AML-193 (cell line): ENCODE measurements at regions not wholly inside any gene's neighbourhood (a gene's known extent, or its start where the extent isn't known, plus 50 kb on each side); places are given as distances from the start of the nearest gene placed in this dataset.

Experiments used
- DNase-seq, 2 experiments: peaks; one replicate each; lab custom pipeline; 2025; lab: John Stamatoyannopoulos, UW

DNA sequence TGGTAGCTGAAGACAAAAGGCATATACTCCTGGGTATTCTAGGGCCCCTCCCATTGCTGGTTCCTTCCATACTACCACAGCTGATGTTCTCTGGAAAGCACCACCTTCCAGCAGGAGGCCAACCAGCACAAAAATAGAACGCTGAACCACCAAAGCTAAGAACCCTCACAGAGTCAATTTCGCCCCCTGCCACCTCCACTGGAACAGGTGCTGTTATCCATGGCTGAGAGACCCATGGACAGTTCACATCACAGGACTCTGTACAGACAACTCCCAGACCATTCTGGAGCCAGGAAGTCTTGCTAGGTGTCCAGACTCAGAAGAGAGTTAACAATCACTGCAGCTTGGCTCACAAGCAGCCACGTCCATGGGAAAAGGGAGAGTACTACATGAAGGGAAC, 1851.5 kb upstream of the NUDT12 start:
- no peak for DNase-seq

DNA sequence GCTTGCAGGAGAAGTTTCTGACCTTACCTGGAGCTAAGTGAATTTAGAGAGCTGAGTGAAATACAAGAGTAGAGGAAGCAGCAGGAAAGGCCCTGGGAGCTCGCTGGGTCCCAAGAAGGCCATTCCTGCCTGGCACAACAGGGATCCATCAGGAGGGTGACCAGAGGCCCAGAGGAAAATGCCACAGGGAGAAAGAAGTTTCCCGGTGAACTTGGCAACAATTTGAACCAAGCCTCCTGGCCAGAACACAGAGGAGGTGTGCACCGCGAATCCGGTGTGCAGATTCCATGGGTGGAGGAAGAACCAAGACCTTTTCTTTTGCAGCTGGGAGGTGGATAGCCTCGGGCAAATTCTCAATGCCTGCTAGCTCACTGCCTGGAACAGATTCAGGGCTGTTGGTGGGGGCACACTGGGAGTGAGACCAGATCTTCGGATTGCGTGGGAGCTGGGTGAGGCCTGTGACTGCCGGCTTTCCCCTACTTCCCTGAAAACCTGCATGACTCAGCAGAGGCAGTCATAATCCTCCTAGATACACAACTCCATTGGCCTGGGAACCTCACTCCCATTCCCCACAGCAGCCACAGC, 1850.9 kb upstream of the NUDT12 start:
- DNase-seq: no peak

DNA sequence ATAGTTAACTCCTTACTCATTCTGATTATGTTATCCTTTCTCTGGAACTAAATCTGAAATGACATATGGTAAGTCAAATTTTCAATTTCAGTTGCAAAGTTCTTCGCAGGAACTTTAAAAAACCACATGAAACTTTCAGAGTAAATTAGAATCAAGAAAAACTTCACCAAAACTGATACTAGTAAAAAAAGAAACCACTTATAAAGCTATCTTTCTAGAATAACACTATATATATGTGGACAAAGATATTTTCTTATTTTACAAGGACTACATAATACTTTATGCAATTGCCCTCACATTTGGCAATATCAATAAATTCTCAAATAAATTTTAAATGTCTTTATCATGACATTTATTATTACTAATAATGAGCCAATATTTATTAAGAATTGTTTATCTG, 1847.1 kb upstream of the NUDT12 start:
- no peak for DNase-seq

DNA sequence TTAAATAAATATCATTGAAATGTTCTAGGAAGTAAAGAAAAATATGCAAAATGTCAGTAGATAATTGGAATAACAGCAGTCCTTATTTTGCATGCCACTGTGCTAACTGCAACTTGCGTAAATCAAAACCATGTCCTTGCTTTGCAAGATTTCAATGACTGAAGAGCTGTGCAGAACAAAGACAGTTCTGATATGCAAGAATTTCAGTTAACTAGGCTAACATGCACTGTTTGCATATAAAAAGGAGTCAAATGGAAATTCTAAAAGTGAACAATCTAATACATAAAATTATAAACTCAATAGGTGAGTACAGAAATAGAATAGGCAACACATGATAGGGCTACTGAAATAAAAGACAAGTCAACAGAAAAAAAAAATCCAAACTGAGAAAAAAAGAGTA, 1844.6 kb upstream of the NUDT12 start:
- DNase-seq: no peak

DNA sequence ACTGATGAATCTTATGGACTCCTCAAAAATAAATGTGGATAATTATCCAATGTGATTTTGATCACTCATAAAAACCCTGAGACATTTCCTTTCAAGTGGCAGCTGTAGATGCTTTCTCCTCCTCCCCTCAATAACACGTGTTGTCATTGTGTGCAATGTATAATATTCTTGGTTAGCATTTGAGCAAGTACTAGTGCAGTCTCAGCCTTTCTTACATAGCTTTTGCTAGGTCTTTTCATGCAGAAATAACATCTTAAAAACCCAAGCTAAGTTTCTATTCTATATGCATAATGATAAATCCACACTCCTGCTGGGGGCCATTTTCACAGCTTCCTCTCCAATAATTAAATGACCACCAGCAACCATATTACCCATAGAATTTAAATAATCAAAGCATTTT, 1835.2 kb upstream of the NUDT12 start:
- no peak for DNase-seq

DNA sequence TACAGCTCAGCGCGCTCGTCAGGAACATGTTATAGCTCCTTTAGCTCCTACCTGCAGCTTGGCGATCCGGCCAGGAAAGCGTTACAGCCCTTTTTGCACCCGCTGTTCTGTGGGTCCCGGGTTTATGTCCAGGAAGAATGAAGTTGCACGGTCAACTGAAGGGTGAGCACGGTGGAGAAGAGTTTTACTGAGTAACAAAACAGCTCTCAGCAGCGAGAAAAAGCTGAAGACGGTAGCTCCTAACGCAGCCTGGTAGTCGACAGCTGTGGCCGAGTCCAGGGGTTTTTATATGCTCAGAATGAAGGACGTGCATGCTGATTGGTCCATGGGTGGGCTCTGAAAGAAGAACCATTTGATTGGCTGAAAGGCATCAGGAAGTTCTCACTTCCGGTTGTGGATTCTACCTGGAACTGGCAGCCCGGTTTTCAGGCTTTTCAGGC, 1830.1 kb upstream of the NUDT12 start:
- no peak for DNase-seq

DNA sequence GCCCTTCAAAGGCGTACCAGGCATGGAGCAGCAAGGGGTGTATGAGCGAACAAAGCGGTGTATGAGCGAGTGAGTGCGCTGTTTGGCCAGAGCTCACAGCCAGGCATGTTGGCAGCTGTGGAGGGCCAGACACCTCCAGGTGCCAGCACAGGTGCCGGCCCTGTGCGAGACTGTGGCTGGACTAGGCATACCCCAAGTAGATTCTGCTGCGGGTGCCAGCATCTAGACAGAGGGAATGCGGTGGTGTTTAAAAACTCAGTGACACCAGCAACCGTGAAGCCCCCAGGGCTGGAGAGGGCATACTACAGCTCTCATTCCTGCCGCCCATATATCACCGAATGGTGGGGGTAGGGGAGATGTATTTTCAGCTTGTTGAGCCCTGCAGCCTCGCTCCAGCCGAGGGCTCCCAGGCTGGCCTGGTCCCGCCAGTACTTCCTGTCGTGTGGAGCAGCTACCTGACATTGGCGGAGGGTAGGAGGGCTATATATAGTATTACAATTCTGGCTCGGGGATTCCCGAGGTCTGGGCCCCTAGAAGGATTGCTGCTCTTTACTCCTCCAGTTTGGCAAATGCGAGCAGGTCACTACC, 1829.6 kb upstream of the NUDT12 start:
- DNase-seq: no peak

DNA sequence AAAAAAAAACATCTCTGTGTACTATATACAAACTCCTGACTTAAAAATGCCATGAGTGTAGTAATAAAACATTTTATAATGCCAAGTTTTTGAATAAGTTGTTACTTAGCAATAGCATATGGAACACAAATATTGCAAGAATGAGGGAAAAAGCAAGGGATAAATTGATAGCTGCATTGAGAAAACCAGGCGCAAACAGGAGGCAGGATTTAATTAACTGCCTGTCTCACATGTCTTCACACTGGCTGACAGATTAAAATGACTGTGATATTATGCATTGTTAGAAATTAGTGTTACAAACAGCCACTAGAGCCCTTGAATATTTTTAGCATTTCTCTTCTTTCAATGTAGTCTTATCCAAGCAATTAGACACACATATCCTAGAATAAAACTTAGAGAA, 1817.5 kb upstream of the NUDT12 start:
- DNase-seq: no peak

DNA sequence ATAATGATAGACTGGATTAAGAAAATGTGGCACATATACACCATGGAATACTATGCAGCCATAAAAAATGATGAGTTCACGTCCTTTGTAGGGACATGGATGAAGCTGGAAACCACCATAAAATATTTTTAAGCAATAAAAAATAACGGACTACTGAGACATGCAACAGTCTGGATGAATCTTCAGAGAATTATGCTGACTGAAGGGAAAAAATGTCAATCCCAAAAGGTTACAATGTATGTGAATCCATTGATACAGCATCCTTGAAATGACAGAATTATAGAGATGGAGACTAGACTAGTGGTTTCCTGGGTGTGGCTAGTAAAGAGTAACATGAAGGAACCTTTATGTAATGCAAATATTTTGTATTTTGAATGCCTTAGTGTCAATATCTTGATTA, 1808.6 kb upstream of the NUDT12 start:
- DNase-seq: no peak

DNA sequence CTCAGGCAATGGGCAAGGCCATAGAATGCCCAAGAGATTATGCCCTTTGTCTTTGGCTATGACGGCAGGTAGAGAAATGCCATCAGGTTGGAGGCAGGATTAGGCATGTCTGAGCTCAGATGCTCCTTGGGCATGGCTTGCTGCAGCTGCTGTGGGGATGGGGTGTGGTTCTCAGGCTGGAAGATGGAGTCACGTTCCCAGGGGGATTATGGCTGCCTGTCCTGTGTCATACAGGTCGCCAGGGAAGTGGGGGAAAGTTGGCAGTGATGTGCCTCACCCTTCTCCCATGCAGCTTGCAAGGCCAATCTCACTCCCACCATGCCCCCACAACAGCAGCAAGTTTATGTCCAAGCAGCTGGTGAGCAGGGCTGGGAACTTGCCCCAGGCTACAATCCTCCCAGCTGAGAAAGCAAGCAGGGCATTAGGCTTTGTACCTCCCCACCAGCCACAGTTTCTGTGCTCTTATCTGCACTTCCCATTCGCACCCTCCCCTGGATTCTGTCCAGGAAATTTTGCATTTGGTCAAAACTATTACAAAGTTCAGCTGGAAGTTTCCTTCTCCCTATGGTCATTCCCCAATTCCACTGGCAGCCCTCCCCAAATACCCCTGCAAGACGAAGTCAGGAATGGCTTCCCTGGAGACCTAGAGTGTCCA, 1788.0 kb upstream of the NUDT12 start:
- no peak for DNase-seq

DNA sequence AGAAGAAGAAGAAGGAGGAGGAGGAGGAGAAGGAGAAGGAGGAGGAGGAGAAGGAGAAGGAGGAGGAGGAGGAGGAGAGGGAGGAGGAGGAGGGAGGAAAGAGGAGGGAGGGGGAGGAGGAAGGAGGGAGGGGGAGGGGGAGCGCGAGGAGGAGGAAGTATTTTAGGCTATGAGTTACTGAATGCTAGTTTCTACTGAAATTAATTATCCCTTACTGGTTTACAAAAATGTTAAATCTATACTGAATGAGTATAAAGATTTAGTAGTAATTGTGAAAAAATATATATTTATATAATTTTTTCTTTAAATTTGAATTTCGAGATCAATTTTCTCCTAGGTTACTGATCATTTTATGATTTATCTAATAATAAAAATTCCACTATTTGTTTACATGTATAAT, 1769.0 kb upstream of the NUDT12 start:
- no peak for DNase-seq

DNA sequence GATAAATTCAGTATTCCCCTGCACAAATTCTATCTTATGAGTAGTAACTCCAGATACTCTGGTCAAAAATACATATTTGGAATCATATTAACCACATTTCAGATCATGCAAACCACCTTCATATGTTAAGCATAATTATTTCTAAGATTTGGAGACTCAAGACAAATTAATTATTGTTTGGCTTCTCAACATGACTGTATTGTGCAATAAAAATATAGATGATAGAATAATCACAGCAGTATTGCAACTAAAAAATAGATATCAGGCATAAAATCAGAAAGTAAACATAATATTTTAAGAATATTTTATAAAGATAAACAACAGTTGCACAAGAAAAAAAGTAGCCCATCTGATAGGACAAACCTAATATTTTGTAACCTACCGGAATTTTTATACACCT, 1767.6 kb upstream of the NUDT12 start:
- no peak for DNase-seq

DNA sequence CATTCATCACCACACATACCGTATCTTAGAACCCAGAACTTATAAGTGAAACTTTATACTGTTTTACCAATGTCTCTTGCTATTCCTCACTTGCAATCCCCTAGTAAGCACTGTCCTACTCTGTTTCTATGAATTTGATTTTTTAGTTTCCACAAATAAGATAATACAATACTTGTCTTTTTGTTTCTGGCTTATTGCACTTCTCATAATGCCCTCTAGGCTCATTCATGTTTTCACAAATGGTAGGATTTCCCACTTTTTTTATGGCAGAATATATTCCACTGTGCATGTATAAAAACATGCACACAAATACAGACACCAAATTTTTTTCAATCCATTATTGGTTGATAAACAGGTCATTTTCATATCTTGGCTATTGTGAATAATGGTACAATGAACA, 1742.3 kb upstream of the NUDT12 start:
- DNase-seq: no peak

DNA sequence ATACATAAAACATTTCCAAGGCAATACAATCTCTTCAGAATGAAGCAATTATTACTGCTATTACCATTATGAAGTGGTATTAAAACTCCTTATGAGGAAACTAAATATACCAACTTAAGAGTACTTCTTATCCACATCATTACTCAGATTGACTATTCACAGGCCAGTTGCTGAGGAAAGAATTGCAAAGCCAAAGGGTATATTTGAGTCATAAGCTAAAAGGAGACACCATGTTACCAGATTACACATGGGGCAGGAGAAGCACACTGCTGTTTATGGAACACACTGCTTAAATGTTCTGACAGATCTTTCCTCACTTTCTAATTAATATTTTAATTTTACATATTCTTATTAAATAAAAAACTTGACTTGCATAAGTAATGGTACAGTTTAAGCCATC, 1726.4 kb upstream of the NUDT12 start:
- DNase-seq: no peak

DNA sequence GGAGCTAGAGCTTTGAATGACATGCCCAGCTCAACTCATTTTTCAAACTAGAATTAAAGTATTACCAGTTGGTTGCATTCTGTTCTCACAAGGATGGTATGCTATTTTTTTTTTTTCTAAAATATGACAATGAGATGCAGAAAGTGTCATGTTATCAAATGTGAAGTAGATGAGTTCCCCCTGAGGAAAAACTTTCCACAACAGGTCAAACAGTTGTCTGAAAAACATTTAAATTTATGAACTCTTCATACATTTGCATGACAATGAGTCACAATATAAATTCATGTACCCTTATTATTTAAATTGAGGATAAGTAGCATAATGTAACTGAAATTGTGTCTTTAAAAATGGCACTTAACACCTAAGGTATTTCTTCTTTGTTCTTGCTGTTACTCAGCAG, 1720.5 kb upstream of the NUDT12 start:
- no peak for DNase-seq

DNA sequence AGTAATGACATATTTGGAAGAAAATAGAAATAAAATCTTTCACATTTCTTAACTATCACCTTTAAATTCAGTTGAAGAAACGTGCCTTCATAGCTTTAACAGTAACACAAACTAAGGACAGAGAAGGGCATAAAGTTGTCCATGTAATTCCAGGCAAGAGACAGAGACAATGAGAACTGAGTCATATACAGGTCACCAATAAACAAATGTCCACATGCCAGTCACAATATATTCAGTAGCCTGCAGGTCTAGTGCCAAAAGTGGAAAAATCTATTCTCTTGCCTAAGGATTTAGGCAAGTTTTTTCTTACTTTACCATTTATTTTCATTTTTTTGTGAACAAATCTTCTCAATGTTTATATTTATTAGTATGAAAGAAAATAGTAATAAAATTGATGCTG, 1711.5 kb upstream of the NUDT12 start:
- no peak for DNase-seq

DNA sequence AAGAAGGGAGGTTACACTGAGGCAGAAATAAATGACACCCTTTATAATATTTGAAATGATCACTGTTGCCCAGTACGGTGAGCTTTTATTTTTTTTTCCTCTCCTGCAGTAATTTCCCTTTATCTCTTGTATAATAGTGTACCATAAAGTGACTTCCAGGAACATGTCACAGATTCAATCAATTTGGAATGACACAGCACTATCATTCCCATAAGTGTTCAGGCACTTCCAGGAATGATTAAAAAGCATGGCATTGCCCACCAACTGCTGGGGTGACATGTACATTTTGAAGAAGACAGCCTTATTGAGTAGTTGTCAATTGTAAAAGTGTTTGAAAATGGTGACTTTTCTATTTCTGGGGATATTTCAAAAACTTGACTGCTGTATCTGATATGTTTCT, 1700.9 kb upstream of the NUDT12 start:
- DNase-seq: no peak

DNA sequence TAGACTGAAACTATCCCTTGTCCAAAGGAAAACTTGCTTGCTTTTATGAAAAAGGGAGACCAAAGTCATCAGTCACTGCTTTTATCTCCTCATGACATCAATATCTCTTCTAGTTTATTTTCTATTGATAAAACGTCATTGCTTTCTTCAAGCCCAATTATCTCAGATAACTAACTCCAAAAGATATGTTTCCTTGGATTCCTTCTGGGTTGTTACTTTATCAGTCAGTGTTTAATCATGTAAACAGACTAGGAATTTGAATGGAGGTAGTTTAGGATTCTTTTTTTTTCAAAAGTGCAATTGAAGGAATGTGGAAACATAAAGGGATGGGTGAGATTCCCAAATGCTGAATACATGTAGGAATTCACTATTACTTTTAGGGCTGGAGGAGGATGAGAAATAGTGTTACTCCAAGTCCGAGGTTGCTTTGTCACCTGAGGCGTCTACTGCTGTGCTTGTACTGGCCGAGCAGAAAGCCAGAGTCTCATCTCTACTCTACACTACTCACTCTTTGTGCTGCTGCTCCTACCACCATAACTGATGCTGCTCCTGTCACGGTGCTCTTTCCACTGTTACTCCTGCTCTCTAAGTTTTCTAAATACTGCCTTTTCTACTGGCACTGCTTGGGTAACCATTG, 1697.1 kb upstream of the NUDT12 start:
- DNase-seq: no peak

DNA sequence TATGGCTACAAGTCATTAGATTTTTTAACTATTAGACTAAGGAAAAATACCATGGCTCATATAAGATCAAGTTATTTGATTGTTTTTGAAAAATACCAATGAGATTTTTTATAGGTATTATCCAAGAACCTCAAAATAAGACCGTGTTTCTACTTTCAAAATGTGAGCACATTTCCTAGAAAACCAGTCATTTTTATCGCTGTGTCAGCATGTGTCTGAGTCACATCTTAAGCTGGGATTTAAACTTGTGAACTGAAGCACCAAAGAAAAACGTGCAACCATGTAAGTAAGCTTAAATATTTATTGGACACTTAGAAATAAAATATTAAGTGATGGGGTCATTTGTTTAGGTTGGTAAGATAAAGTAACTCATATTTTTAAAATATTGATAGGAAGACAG, 1676.0 kb upstream of the NUDT12 start:
- no peak for DNase-seq

DNA sequence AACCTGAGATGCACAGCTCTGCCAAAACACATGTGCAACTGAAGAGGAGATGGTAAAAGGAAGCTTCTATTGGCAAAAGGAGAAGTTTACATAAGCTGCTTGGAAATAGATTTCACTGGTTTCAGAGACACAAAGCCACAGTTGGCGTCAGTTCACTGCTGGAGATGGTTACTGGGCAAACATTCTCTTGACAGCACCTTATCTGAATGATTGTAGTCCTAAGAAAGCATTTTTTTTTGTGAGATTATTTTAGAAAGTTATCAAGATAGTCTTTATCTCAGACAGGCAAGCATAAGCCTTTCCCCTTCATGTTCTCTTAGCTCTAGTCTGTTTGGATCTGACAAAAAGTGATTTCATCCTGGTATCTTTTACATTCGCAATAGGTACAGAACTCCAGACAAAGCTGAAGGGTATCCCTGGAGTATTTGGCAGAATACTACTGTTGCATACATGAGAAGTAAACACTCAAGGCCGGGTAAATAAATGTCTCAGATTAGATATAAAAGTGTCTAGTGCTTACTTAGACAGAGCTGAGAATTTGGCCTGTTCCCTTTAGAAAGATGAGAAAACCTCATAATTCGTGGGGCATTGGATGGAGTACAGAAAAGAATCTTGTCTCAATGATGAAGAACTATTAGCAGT, 1668.0 kb upstream of the NUDT12 start:
- no peak for DNase-seq

DNA sequence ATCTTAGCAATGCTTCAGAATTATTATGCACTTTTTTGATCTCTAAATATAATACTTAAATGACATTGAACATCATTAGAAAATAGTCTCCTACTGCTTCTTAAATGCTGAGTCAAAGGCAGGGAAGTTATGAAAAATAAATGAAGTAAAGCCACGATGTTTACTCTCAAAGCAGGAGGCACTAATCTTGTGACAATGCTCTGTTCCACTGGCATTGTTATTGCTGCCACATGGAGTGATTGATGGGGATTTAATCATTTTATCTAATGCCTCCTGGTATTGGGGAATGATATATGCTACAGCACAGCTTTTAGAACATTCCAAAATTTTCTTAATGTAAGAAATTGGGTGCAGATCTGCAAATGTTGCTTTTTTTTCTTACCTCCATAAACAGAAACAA, 1655.4 kb upstream of the NUDT12 start:
- DNase-seq: no peak

DNA sequence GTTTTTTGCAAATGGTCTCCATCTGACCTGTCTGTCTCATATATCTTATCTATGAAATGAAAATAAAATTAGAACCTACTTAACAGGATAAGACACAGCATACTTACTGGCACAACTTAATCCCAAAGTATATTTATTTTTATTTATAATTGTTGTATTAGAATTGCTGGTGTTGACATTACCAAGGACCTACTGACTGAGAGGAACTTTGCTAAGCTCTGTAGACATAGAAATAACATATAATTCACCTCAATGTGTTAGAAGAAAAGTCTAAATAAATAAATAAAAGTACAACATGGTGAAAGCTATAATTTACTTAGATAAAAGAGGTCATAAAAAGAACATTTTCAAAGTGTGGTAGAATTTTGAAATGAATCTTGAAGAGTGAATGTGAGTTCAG, 1650.5 kb upstream of the NUDT12 start:
- no peak for DNase-seq

DNA sequence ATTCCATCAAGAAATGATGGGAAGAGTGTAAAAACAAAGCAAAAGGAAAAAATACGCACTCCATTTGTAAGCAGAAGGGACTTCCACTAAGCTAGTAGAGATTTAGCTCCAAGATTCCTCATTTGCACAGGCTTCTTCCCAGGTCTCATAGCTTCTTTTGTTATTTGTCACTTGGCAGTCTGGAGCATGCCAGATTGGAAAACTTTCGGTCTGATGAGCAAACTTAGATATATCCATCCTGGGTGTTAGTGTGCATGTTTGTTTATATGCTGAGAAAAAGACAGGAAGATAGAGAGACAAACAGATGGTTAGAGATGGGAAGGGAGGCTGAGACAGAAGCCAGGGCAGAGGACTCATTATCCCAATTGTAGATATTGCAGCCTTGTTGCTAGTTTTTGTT, 1644.5 kb upstream of the NUDT12 start:
- no peak for DNase-seq
